Fibroblast of lung (primary cell): ENCODE measurements at regions not wholly inside any gene's neighbourhood (a gene's known extent, or its start where the extent isn't known, plus 50 kb on each side); places are given as distances from the start of the nearest gene placed in this dataset.

Experiments used
- EZH2 ChIP-seq: IDR thresholded peaks from 2 replicates; pipeline ENCODE4 v1.5.1; 2012; ENCODE audit warnings: low read length, control low read depth, mild to moderate bottlenecking; ENCODE audit errors: missing control alignments
- TF ChIP-seq, protein P1 (sequence below), 2 donors: IDR thresholded peaks in 1 of 2; conservative IDR thresholded peaks in 1 of 2; 1 replicate in 1 of 2; 2 replicates in 1 of 2; pipeline ENCODE4 v1.5.1; 2011 to 2012; ENCODE audit warnings: low read length in 2 of 2, control low read depth in 1 of 2, inconsistent platforms in 1 of 2, low read depth in 1 of 2, mild to moderate bottlenecking in 1 of 2

DNA sequence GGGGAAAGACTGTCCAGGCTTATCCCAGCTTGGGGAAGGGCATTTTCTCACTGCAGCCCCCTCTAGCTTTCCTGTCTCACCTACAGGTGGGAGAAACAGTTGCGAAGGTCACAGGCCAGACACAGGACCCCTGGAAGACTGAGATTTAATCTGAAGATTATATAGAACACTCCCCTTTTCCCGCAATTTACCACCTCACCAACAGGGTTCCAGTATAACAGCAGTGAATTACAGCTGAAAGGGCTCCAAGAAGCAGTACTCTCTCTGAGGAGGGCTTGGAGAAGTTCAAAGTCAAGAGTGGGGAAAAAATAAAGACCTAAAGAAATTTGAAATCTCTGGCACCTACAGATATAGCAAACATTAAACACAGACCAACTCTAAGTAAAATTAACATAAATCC lies 111.9 kb downstream of the ANKRD60 start:
- TF ChIP-seq, protein P1, sequence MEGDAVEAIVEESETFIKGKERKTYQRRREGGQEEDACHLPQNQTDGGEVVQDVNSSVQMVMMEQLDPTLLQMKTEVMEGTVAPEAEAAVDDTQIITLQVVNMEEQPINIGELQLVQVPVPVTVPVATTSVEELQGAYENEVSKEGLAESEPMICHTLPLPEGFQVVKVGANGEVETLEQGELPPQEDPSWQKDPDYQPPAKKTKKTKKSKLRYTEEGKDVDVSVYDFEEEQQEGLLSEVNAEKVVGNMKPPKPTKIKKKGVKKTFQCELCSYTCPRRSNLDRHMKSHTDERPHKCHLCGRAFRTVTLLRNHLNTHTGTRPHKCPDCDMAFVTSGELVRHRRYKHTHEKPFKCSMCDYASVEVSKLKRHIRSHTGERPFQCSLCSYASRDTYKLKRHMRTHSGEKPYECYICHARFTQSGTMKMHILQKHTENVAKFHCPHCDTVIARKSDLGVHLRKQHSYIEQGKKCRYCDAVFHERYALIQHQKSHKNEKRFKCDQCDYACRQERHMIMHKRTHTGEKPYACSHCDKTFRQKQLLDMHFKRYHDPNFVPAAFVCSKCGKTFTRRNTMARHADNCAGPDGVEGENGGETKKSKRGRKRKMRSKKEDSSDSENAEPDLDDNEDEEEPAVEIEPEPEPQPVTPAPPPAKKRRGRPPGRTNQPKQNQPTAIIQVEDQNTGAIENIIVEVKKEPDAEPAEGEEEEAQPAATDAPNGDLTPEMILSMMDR (conservative IDR thresholded peaks at IDR 0.05 in 1 of 2, IDR thresholded peaks at IDR 0.05 in 1 of 2; ENCODE audit: low read depth in 1 of 2, low read length in 2 of 2): no peak
- no peak for TF ChIP-seq EZH2
